GM06990 (cell line): ENCODE measurements at regions not wholly inside any gene's neighbourhood (a gene's known extent, or its start where the extent isn't known, plus 50 kb on each side); places are given as distances from the start of the nearest gene placed in this dataset.

ENCODE experiments used
- DNase-seq: peaks from one replicate; pipeline ENCODE4 v3.0.0-alpha.2; 2011; ENCODE audit not compliant: insufficient read length; ENCODE audit errors: extremely low read depth
- H3K27me3 ChIP-seq: replicated peaks from 2 replicates; pipeline ENCODE4 v1.6.0; 2011; ENCODE audit warnings: low read length; ENCODE audit not compliant: control insufficient read depth, insufficient read depth
- H3K36me3 ChIP-seq: 2 replicates; pipeline ENCODE4 v1.5.1; 2011; ENCODE audit warnings: low read length; ENCODE audit not compliant: control insufficient read depth, insufficient read depth
- H3K4me3 ChIP-seq: replicated peaks from 2 replicates; pipeline ENCODE4 v1.5.1; 2011; ENCODE audit warnings: low read depth, mild to moderate bottlenecking, control low read depth, low read length
- TF ChIP-seq, protein P1 (sequence below): IDR thresholded peaks from 2 replicates; pipeline ENCODE4 v1.5.1; 2011; ENCODE audit warnings: low read length, control low read depth, mild to moderate bottlenecking, inconsistent platforms; ENCODE audit not compliant: insufficient read depth, poor library complexity, severe bottlenecking

- TF ChIP-seq, protein P1, sequence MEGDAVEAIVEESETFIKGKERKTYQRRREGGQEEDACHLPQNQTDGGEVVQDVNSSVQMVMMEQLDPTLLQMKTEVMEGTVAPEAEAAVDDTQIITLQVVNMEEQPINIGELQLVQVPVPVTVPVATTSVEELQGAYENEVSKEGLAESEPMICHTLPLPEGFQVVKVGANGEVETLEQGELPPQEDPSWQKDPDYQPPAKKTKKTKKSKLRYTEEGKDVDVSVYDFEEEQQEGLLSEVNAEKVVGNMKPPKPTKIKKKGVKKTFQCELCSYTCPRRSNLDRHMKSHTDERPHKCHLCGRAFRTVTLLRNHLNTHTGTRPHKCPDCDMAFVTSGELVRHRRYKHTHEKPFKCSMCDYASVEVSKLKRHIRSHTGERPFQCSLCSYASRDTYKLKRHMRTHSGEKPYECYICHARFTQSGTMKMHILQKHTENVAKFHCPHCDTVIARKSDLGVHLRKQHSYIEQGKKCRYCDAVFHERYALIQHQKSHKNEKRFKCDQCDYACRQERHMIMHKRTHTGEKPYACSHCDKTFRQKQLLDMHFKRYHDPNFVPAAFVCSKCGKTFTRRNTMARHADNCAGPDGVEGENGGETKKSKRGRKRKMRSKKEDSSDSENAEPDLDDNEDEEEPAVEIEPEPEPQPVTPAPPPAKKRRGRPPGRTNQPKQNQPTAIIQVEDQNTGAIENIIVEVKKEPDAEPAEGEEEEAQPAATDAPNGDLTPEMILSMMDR, result no peak
- Histone ChIP-seq H3K27me3 (no peaks in the 10 kb centered on the region), H3K4me3 (no peak overlapping the region), H3K36me3 (no peaks in the 10 kb centered on the region)
- no peak for DNase-seq
Measured at GRCh38 chr13:72113076-72113475, 246.1 kb upstream of the DACH1 start.

GRCh38 chr13:72112216-72112615, 245.2 kb upstream of the DACH1 start:
- TF ChIP-seq, protein P1, result no peak
- no peaks in the 10 kb centered on the region for H3K36me3 ChIP-seq
- DNase-seq, result no peak

DNA sequence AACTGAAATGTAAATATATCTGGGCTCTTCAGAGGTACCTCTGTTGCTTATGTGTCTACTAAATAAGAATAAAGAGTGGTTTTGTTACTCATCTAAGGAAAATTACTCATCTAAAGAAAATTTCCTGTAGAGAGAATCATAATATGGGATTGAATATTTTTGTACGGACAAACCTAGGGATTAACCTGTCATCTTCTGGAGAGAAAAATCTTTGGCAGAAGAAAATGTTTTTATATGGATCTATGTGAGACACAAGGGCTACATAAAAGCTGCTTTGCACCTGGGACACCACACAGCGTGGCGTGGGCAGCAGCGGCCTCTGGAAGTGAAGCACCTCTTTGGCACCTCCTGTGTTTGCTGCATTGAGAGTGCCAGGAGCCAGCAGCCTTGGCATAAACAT, 242.9 kb upstream of the DACH1 start:
- TF ChIP-seq, protein P1, result no peak
- Histone ChIP-seq H3K36me3 (no peaks in the 10 kb centered on the region), H3K4me3 (no peak overlapping the region), H3K27me3 (no peaks in the 10 kb centered on the region)
- DNase-seq, result no peak

More at GRCh38 chr13:72112216-72112615, 245.2 kb upstream of the DACH1 start:
- no peak overlapping the region for H3K4me3 ChIP-seq
- no peaks in the 10 kb centered on the region for H3K27me3 ChIP-seq

DNA sequence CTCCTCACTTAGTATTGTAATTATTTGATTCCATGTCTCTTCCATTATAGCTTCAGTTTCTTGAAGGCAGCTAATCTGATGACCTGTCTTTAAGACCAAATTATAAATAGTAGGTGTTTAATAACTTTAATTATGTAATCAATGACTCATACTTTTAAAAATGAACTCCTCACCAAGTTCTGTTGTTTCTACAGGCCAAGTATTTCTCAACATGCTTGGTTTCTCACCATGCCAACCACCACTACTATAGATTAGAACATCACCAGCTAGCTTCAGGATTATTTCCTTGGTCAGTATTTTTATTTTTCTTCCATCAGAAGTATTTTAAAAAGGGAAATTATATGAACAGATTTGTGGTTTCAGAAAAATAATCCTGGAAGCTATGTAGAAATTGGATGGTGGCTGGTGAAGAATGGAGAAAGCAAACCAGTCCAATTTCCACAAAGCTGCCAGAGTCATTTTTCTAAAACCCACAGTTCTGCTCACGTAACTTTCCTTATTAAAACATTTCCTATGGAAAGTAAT, 237.7 kb upstream of the DACH1 start:
- no peaks in the 10 kb centered on the region for H3K36me3 ChIP-seq
- no peak overlapping the region for H3K4me3 ChIP-seq
- TF ChIP-seq, protein P1, result no peak
- no peaks in the 10 kb centered on the region for H3K27me3 ChIP-seq
- no peak for DNase-seq

DNA sequence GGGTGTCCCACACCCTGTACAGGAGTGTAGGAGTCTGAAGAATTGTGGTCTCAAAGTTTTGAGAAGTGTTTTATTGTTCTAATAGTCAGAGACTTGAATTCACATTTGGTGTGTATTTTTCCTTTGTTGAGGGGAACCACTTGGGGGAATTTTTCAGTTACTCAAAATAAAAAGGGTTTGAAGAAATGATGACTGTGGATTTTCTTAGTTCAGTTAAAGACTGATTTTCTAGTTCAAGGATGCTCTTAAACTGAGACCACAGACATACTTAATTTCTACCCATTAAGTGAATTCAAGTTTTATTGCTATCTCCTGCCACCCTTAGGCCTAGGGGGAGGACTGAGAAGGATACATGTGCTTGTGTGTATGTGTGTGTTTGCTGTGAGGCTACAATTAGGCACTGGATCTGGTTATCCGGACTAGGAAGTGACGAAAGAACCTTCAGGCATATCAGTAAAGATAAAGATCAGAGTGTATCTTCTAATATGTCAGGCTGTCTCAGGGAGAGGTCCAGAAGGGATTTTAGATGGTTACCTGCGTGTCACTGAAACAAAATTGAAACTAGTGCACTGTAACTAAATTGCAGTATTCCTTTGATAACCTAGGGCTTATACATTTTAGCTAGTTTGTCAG, 234.9 kb upstream of the DACH1 start:
- TF ChIP-seq, protein P1, result no peak
- no peaks in the 10 kb centered on the region for H3K36me3 ChIP-seq
- no peaks in the 10 kb centered on the region for H3K27me3 ChIP-seq
- H3K4me3 ChIP-seq, result no peak overlapping the region
- no peak for DNase-seq

DNA sequence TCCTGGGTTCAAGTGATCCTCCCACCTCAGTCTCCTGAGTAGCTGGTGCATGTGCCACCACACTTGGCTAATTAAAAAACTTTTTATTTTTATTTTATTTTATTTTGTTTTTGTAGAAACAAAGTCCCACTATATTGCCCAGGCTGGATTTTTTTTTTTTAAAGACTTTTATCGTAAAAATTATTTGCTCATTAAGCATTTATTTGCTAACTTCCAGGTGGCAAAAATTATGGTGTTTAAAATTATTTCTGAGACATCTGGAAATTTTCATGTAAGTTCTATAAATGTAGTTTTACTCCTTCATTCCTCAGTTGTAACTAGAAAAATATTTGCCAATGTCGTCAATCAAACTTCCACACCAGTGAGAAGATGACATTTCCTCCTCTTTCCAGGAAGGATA, 233.3 kb upstream of the DACH1 start:
- Histone ChIP-seq H3K27me3 (no peaks in the 10 kb centered on the region), H3K36me3 (no peaks in the 10 kb centered on the region), H3K4me3 (no peak overlapping the region)
- TF ChIP-seq, protein P1, result no peak
- no peak for DNase-seq
